HG02759 (cell line): ENCODE measurements at regions not wholly inside any gene's neighbourhood (a gene's known extent, or its start where the extent isn't known, plus 50 kb on each side); places are given as distances from the start of the nearest gene placed in this dataset.
A peak's percentile ranks its signal among the peaks of the same experiment; 100 is the strongest.
"Not testable (repeated sequence)": the region's sequence is repeated elsewhere in the genome, so short reads cannot be mapped to it uniquely, and the experiment has no call there.

ENCODE experiments used
- ATAC-seq: cut with Tn5 transposase; IDR thresholded peaks from one replicate; pipeline ENCODE4 v1.9.1; 2021; ENCODE audit warnings: mild to moderate bottlenecking, moderate library complexity; ENCODE audit not compliant: unreplicated experiment

GRCh38 chr2:13143451-13143850 lies 426.7 kb downstream of the TRIB2 start:
- ATAC-seq = no peak

DNA sequence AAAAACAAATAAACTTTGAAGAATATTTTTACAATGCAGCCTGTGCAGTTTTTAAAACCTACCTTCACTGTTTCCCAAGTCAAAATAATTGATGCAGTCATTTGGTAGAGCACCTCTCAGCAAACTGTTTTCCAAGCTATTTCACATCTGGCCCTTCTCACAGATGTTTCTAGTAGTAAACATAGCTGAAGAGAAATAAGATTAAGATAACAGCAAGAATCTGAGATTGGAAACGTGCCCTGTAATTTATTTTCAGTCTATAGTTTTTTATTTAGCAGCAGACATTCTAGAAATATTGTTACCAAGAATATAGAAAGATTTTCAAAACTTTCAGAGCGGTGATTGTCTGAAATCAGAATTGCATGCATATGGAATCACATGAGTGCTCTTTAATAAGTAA lies 440.2 kb downstream of the TRIB2 start:
- no peak for ATAC-seq

GRCh38 chr2:13158466-13158865 lies 441.7 kb downstream of the TRIB2 start:
- ATAC-seq = no peak

GRCh38 chr2:13180729-13181128 lies 464.0 kb downstream of the TRIB2 start:
- no peak for ATAC-seq

- ATAC-seq = peak; percentile 65
These were observed 476.3 kb downstream of the TRIB2 start for GRCh38 chr2:13193075-13193474.

GRCh38 chr2:13193900-13194299 lies 477.2 kb downstream of the TRIB2 start:
- ATAC-seq = peak; percentile 65

GRCh38 chr2:13195270-13195669 lies 478.5 kb downstream of the TRIB2 start:
- no peak for ATAC-seq

GRCh38 chr2:13197248-13197647 lies 480.5 kb downstream of the TRIB2 start:
- no peak for ATAC-seq

GRCh38 chr2:13201924-13202323 lies 485.2 kb downstream of the TRIB2 start:
- ATAC-seq = no peak

DNA sequence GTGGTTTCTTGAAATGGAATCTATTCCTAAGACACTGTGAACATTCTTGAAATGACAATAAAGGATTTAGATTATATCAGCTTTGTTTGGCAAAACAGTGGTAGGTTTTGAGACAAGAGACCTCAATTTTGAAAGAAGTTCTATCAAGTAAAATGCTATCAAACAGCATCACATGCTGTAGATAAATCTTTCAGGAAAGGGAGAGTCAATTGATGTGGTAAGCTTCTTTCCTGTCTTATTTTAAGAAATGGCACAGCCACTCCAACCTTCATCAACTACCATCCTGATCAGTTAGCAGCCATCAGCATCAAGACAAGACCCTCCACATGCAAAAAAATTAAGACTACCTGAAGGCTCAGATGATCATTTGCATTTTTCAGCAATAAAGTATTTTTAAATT lies 495.4 kb downstream of the TRIB2 start:
- no peak for ATAC-seq

GRCh38 chr2:13218205-13218604 lies 501.5 kb downstream of the TRIB2 start:
- ATAC-seq = no peak

DNA sequence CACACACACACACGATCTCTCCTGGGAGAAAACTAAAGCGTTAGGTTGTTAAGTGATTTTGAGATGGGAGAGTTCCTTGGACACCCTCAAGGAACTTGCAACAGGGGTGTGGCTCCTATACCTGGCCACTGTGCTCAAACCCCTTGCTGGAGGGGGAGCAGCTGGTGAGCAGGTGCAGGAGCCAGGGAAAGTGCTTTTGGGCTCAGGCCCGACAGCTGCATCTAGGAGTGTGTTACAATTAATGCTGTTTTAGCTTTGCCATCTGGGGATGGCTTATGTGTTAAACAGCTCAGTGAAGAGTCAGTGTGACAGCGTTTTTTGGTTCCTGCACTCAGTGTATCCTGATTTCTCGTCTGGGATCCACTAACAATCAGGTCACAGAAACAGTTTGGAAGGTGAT lies 510.8 kb downstream of the TRIB2 start:
- ATAC-seq = no peak

DNA sequence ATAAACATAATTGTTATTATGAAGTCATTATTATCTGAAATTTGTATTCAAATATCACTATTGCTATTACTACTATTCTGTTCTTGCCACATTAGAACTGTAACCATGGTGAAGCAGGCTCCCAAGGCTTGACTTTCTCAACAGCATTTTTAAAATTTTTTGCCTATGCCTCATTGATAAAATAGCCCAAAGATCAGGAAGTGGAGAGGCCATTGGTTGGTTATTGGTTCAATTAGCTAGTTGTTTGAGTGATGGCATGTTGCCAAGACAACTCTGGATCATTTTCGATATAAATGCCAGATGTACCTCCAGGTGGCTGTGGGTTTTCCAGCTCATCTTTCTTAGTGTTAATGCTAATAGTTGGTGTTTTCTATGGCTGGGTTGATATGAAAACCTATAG lies 513.5 kb downstream of the TRIB2 start:
- no peak for ATAC-seq

GRCh38 chr2:13240061-13240460 lies 523.3 kb downstream of the TRIB2 start:
- ATAC-seq = no peak

GRCh38 chr2:13240789-13241487 lies 524.2 kb downstream of the TRIB2 start:
- ATAC-seq = no peak

GRCh38 chr2:13252615-13253014 lies 535.9 kb downstream of the TRIB2 start:
- ATAC-seq = no peak

- no peak for ATAC-seq
These were observed 538.7 kb downstream of the TRIB2 start for GRCh38 chr2:13255485-13255884.

- no peak for ATAC-seq
These were observed 543.7 kb downstream of the TRIB2 start for GRCh38 chr2:13260402-13260801.

GRCh38 chr2:13266166-13266565 lies 549.4 kb downstream of the TRIB2 start:
- no peak for ATAC-seq

GRCh38 chr2:13284688-13285087 lies 568.0 kb downstream of the TRIB2 start:
- ATAC-seq = no peak

DNA sequence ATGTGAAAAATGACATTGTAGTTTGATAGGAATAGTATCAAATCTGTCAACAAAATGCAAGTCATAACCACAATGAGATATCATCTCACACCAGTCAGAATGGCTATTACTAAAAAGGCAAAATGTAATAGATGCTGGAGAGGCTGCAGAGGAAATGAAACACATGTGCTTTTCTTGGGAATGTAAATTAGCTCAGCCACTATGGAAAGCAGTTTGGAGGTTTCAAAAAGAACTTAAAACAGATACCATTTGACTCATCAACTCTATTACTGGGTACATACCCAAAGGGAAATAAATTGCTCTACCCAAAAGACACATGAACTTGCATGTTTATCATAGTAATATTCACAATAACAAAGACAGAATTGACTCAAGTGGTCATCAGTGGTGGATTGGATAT lies 572.6 kb downstream of the TRIB2 start:
- no peak for ATAC-seq

DNA sequence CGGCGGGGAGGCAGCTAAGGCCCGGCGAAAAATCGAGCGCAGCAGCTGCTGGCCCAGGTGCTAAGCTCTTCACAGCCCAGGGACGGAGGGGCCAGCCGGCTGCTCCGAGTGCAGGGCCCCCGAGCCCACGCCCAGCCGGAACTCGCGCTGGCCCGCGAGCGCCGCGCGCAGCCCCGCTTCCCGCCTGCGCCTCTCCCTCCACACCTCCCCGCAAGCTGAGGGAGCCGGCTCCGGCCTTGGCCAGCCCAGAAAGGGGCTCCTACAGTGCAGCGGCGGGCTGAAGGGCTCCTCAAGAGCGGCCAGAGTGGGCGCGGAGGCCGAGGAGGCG lies 591.7 kb downstream of the TRIB2 start:
- not testable (repeated sequence) for ATAC-seq

GRCh38 chr2:13308989-13309388 lies 592.3 kb downstream of the TRIB2 start:
- ATAC-seq = no peak
